Choroid plexus epithelial cell (primary cell): ENCODE measurements at regions not wholly inside any gene's neighbourhood (a gene's known extent, or its start where the extent isn't known, plus 50 kb on each side); places are given as distances from the start of the nearest gene placed in this dataset.

Source experiments
- DNase-seq: peaks from one replicate; pipeline ENCODE4 v3.0.0-alpha.2; 2010; ENCODE audit warnings: low read depth
- H3K4me3 ChIP-seq: 2 replicates; pipeline ENCODE4 v1.5.1; 2011; ENCODE audit warnings: low read depth, mild to moderate bottlenecking, control low read depth, low read length, moderate library complexity
- TF ChIP-seq, protein P1 (sequence below): conservative IDR thresholded peaks from 2 replicates; pipeline ENCODE4 v1.5.1; 2011; ENCODE audit warnings: low read depth, mild to moderate bottlenecking, control low read depth, inconsistent platforms, low read length, moderate library complexity

DNA sequence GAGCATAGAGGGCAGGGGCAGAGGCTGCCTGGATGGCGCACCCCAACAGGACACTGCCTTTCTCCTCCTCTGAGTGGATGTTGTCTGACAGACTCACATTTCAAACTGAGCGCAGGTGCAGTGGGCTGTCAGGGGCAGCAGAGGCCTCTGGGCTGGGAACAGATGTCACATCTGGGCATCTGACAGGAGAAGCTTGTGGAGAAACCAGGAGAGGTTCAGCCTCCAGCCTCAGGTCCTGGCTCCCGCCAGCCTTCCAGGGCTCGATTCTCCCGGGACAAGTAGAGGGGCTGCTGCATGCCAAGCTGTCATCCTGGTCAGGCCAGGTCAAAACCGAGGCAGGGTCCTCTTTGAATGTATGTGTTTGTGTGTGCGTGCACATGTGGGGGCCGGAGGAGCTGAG is 67.7 kb upstream of the SDK2 start:
- TF ChIP-seq, protein P1, sequence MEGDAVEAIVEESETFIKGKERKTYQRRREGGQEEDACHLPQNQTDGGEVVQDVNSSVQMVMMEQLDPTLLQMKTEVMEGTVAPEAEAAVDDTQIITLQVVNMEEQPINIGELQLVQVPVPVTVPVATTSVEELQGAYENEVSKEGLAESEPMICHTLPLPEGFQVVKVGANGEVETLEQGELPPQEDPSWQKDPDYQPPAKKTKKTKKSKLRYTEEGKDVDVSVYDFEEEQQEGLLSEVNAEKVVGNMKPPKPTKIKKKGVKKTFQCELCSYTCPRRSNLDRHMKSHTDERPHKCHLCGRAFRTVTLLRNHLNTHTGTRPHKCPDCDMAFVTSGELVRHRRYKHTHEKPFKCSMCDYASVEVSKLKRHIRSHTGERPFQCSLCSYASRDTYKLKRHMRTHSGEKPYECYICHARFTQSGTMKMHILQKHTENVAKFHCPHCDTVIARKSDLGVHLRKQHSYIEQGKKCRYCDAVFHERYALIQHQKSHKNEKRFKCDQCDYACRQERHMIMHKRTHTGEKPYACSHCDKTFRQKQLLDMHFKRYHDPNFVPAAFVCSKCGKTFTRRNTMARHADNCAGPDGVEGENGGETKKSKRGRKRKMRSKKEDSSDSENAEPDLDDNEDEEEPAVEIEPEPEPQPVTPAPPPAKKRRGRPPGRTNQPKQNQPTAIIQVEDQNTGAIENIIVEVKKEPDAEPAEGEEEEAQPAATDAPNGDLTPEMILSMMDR: no peak
- DNase-seq: no peak
- H3K4me3 ChIP-seq: no peak overlapping the region

DNA sequence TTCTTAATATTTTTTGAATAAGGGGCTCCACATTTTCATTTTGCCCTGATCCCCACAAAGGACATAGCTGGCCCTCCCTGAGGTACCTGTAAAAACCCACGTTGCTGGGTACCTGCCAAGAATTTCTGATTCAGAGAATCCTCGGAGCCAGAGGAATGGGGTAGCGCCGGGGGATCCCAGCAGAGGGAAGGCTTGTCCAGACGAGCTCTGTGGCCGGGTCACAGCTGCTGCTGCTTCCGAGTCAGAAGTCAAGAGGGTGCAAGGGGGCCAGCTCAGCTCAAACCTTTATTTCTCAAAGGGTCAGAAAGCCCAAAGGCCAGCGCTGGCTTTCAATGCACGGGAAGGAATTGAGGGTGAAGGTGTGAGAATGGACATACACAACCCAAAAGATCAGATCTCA is 68.9 kb upstream of the SDK2 start:
- H3K4me3 ChIP-seq: no peak overlapping the region
- no peak for DNase-seq
- TF ChIP-seq, protein P1: no peak

DNA sequence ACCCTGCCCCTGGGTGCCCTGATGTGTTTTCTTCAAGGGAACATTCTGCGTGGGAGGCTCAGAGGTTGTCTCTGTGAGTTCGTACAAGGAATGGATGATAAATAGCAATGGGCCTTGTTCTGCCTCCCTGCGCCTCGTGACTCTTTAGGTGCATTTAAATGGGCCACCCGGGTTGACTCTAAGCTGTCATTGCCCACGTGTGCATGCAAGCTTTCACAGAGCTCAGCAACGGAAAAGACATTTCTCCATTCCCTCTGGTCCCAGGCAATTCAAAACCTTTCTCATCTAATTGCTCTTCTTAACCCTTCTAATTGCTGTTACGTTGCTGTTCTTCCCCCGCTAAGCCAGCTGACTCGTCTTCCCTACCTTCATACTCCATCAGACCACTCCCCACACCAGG is 71.5 kb upstream of the SDK2 start:
- TF ChIP-seq, protein P1: no peak
- no peak overlapping the region for H3K4me3 ChIP-seq
- no peak for DNase-seq

DNA sequence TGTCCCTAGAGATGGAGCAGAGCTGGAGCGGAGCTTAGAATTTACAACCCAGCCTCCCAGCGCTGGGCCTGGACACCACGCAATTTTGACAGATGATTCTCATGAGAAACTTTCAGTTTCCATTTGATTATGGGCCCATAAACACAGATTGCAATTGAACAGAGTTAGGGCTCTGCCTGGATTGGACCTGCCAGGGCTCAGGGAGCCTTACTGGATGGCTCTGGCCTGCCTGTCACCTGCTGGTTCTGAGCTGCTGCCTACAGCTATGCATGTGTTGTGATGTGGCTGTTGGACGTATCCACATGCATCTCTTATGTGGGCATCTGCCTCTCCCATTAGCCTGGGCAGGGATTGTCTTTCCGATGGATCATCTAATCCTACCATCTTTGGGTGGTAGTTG is 73.4 kb upstream of the SDK2 start:
- DNase-seq: no peak
- TF ChIP-seq, protein P1: no peak
- no peak overlapping the region for H3K4me3 ChIP-seq

DNA sequence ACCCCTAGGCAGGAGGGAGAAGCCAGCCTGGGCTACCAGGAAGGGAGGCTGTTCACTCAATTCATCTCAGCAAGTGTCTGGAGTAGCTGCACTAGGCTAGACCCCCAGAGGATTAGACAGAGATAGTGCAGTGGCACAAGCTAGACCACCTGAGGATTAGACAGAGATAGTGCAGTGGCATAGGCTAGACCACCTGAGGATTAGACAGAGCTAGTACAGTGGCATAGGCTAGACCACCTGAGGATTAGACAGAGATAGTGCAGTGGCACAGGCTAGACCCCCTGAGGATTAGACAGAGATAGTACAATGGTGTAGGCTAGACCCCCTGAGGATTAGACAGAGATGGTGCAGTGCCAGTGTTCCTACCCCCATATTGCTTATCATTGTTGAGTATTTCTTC is 74.1 kb upstream of the SDK2 start:
- DNase-seq: no peak
- TF ChIP-seq, protein P1: no peak
- no peak overlapping the region for H3K4me3 ChIP-seq

DNA sequence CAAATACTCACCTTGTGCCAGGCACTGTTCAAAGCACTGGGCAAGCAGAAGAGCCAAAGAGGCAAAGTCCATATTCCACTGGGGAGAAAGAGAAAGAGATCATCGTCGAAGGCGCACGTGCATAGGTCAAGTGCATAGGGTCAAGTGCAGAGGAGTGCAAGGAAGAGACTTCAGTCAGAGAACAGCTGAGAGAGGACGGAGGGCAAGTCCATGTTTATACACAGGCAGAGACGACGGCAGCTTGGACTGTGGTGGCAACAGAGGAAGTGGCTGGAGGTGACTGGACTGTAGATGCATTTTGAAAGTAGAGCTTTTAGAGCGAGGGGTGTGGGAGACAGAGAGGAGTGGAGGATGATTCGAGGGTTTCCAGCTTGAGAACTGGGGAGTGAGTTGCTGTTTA is 74.7 kb upstream of the SDK2 start:
- TF ChIP-seq, protein P1: no peak
- no peak overlapping the region for H3K4me3 ChIP-seq
- no peak for DNase-seq

DNA sequence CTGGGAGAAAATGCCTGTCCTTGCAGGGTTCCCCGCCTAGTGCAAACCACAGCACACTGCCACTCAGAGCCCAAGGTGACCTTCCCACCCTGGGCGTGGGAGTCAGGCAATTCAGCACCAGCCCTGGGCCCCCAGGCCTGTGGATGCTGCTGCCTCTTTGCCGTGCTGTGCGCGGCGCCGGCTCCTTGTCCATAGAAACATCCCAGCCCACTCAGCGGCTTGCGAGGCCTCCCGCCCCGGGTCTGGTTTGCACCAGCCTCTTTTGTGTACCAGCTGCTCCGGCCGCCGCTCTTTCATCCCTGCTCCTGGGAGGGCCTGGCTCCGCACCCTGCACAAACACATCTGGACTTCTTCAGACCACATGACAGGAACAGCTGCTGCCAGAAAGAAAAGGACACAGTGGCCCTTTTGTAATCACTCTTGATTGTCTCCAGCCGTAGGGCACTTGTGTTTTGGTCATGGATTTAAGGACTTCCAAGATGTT is 75.4 kb upstream of the SDK2 start:
- H3K4me3 ChIP-seq: no peak overlapping the region
- TF ChIP-seq, protein P1: no peak

More for the DNA sequence above, 75.4 kb upstream of the SDK2 start:
- DNase-seq: no peak
